ENCODE measurements at regions not wholly inside any gene's neighbourhood (a gene's known extent, or its start where the extent isn't known, plus 50 kb on each side); places are given as distances from the start of the nearest gene placed in this dataset.
A peak's percentile ranks its signal among the peaks of the same experiment; 100 is the strongest.

DNA sequence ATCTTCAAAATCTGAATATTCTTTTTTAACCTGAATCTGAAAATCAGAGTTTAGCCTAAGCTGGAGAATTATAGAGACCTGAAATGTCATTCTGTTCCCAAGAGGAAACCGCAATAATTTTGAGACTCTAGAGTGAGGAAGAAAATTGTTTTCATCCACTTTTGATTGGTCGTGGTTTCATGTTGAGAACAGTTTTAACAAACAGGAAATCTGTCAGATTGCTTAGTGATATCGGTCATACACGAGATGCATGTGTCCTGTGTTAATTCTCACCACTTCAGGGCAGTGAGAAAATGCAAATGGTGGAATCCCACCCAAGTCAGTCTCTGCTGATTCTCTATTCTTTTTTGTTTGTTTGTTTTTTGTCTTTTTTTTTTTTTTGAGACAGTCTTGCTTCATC is 1498.5 kb upstream of the TMEM132C start:
- Histone ChIP-seq H3K9me3 (peaks cover 9% of the 10 kb centered on the region), H3K36me3 (no peaks in the 10 kb centered on the region), H3K4me3 (no peak overlapping the region), H3K27ac (no peak overlapping the region), H3K27me3 (replicated peaks; ENCODE audit: insufficient read depth) (no peaks in the 10 kb centered on the region), H3K4me1 (ENCODE audit: control insufficient read depth in 1 of 2, low read depth in 2 of 2) (no peaks in the 10 kb centered on the region)
- ATAC-seq (ENCODE audit: insufficient number of reproducible peaks, low FRiP score, low read depth), result no peak
- TF ChIP-seq, protein P1, sequence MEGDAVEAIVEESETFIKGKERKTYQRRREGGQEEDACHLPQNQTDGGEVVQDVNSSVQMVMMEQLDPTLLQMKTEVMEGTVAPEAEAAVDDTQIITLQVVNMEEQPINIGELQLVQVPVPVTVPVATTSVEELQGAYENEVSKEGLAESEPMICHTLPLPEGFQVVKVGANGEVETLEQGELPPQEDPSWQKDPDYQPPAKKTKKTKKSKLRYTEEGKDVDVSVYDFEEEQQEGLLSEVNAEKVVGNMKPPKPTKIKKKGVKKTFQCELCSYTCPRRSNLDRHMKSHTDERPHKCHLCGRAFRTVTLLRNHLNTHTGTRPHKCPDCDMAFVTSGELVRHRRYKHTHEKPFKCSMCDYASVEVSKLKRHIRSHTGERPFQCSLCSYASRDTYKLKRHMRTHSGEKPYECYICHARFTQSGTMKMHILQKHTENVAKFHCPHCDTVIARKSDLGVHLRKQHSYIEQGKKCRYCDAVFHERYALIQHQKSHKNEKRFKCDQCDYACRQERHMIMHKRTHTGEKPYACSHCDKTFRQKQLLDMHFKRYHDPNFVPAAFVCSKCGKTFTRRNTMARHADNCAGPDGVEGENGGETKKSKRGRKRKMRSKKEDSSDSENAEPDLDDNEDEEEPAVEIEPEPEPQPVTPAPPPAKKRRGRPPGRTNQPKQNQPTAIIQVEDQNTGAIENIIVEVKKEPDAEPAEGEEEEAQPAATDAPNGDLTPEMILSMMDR (IDR thresholded peaks at IDR 0.05), result no peak
- no peak for DNase-seq (ENCODE audit: low spot score)

DNA sequence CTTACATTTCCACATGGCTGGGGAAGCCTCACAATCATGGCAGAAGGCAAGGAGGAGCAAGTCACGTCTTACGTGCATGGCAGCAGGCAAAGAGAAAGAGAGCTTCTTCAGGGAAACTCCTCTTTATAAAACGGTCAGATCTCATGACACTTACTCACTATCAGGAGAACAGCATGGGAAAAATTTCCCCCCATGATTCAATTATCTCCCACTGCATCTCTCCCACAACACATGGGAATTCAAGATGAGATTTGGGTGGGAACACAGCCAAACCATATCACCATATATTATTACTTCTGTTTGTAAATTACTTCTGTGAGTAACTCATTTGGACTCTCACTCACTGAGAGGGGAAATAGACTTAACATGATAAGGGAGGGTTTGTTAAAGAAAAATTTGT is 1496.8 kb upstream of the TMEM132C start:
- ATAC-seq (ENCODE audit: insufficient number of reproducible peaks, low FRiP score, low read depth) (no peak), DNase-seq (ENCODE audit: low spot score) (no peak)
- H3K4me3 ChIP-seq, result no peak overlapping the region
- no peaks in the 10 kb centered on the region for H3K36me3 ChIP-seq
- no peaks in the 10 kb centered on the region for H3K9me3 ChIP-seq
- no peak overlapping the region for H3K27ac ChIP-seq
- TF ChIP-seq, protein P1 (IDR thresholded peaks at IDR 0.05), result no peak
- H3K4me1 ChIP-seq (ENCODE audit: control insufficient read depth in 1 of 2, low read depth in 2 of 2), result no peaks in the 10 kb centered on the region
- H3K27me3 ChIP-seq (replicated peaks; ENCODE audit: insufficient read depth), result no peaks in the 10 kb centered on the region

DNA sequence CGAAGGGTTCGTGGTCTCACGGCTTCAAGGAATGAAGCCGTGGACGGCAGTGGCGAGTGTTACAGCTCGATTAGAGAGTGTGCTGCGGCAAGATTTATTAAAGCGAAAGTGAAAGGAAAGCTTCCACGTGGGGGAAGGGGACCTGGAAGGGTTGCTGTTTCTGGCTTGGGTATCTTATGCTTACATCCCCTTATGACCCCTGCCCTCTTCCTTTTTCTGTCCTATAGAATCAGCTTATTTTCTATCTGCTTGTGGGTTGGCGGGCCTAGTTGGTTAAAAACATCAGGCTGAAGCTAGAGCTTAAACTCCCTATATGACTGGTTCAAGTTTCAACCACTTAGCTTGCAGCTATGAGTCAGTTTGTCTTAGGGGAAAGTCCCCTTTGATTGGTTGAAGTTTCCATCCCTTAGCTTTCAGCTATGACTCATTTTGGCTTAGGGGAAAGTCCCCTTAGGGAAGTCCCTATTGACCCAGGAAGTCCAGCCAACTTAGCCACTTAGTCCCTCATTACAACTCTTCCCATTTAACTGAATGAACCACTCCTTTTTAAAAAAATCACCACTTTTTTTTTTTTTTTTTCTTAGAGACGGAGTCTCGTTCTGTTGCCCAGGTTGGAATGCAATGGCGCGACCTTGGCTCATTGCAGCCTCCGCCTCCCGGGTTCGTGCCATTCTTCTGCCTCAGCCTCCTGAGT is 1494.7 kb upstream of the TMEM132C start:
- DNase-seq (ENCODE audit: low spot score), result no peak
- Histone ChIP-seq H3K36me3 (no peaks in the 10 kb centered on the region), H3K4me3 (peak overlapping the region; percentile 33), H3K4me1 (ENCODE audit: control insufficient read depth in 1 of 2, low read depth in 2 of 2) (no peaks in the 10 kb centered on the region), H3K27ac (no peak overlapping the region), H3K9me3 (no peaks in the 10 kb centered on the region), H3K27me3 (replicated peaks; ENCODE audit: insufficient read depth) (no peaks in the 10 kb centered on the region)
- no peak for ATAC-seq (ENCODE audit: insufficient number of reproducible peaks, low FRiP score, low read depth)
- TF ChIP-seq, protein P1 (IDR thresholded peaks at IDR 0.05), result no peak

DNA sequence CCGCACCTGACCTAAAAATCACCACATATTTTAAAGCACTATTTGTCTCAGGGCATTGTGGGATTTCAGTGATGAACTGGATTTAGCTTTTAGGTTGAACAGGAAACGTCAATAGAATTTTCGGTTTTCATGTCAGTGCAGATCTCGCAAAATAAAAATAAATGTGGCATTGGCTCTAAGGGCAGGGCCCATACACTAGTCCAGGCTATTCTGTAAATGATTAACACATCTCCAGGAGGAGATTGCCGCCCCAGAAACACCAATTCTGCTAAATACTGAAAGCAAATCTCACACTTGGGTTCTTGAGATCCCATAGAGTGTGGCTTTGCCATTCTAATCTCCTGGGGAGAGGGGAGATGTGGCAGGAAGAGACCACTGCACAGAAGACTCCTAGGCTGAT is 1494.0 kb upstream of the TMEM132C start:
- ATAC-seq (ENCODE audit: insufficient number of reproducible peaks, low FRiP score, low read depth) (no peak), DNase-seq (ENCODE audit: low spot score) (no peak)
- TF ChIP-seq, protein P1 (IDR thresholded peaks at IDR 0.05), result no peak
- Histone ChIP-seq H3K4me3 (no peak overlapping the region), H3K9me3 (no peaks in the 10 kb centered on the region), H3K36me3 (no peaks in the 10 kb centered on the region), H3K4me1 (ENCODE audit: control insufficient read depth in 1 of 2, low read depth in 2 of 2) (no peaks in the 10 kb centered on the region), H3K27ac (no peak overlapping the region), H3K27me3 (replicated peaks; ENCODE audit: insufficient read depth) (no peaks in the 10 kb centered on the region)

DNA sequence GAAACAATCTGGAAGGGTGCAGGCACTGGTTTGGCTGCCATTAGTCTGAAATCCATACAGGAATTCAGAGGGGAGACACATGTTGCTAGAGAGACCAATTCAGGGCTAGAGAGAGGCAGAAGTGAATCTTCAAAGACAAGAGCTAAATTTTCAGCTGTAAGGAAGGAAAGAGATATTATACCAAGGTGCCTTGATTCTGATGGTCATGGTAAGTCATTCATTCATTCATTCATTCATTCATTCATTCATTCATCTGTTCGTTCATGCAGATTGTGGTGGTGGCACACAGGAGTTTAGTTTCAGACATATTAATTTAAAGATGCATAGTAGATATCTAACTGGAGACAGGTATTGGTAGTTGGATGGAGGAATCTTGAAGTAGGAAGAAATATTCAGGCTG is 1493.5 kb upstream of the TMEM132C start:
- DNase-seq (ENCODE audit: low spot score) (no peak), ATAC-seq (ENCODE audit: insufficient number of reproducible peaks, low FRiP score, low read depth) (no peak)
- Histone ChIP-seq H3K4me3 (no peak overlapping the region), H3K4me1 (ENCODE audit: control insufficient read depth in 1 of 2, low read depth in 2 of 2) (no peaks in the 10 kb centered on the region), H3K27ac (no peak overlapping the region), H3K9me3 (no peaks in the 10 kb centered on the region), H3K27me3 (replicated peaks; ENCODE audit: insufficient read depth) (no peaks in the 10 kb centered on the region), H3K36me3 (no peaks in the 10 kb centered on the region)
- TF ChIP-seq, protein P1 (IDR thresholded peaks at IDR 0.05), result no peak
